ENCODE measurements at regions not wholly inside any gene's neighbourhood (a gene's known extent, or its start where the extent isn't known, plus 50 kb on each side); places are given as distances from the start of the nearest gene placed in this dataset.

DNA sequence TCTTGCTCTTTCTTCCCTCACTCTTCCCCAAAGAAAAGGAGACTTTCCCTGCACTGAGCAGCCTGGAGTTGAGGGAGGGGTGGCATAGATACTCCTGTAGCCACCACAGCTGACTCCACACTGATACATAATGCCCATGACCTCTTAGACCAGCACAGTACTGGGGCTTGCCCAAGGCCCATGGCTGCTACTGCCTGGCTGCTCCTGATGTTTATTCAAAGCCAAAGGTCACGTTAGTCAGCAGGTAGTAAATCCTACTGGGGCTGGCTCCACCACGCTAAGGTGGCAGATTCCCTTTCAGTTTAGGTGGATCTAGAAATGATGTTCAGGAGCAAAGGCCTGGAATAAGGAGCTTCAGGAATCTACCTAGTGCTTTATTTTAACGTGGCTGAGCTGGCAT, 212.7 kb downstream of the C3orf38 start:
- TF ChIP-seq POLR2A (IDR thresholded peaks at IDR 0.05) = no peak
- TF ChIP-seq, protein P1, sequence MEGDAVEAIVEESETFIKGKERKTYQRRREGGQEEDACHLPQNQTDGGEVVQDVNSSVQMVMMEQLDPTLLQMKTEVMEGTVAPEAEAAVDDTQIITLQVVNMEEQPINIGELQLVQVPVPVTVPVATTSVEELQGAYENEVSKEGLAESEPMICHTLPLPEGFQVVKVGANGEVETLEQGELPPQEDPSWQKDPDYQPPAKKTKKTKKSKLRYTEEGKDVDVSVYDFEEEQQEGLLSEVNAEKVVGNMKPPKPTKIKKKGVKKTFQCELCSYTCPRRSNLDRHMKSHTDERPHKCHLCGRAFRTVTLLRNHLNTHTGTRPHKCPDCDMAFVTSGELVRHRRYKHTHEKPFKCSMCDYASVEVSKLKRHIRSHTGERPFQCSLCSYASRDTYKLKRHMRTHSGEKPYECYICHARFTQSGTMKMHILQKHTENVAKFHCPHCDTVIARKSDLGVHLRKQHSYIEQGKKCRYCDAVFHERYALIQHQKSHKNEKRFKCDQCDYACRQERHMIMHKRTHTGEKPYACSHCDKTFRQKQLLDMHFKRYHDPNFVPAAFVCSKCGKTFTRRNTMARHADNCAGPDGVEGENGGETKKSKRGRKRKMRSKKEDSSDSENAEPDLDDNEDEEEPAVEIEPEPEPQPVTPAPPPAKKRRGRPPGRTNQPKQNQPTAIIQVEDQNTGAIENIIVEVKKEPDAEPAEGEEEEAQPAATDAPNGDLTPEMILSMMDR (IDR thresholded peaks at IDR 0.05) = no peak
- DNase-seq = no peak
- H3K4me1 ChIP-seq = no peaks in the 10 kb centered on the region
- H3K36me3 ChIP-seq = no peaks in the 10 kb centered on the region
- intact Hi-C loops (cut with DNase I; ENCODE audit: low total_unique reads) = no loop called here
- no peaks in the 10 kb centered on the region for H3K9me3 ChIP-seq
- H3K4me3 ChIP-seq = no peak overlapping the region
- no peak overlapping the region for H3K27ac ChIP-seq
- no peaks in the 10 kb centered on the region for H3K27me3 ChIP-seq

DNA sequence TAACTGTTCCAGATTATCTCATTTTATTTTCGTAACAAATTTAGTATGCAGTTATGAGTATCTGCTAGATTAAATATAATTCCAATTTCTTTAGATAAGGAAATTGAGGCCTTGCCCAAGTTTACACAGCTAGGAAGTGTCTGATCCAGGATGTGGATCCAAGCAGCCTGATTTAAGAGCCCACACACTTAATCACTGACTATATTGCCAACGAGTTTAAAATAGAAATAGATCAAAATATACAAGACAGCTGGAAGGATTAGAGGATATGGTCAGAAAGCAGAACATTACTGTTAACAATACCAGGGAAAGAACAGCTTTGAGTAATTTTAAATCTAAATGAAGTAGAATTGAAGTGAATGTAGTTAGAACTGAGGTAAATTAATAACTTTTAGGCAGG, 215.2 kb downstream of the C3orf38 start:
- Histone ChIP-seq H3K27me3 (no peaks in the 10 kb centered on the region), H3K4me1 (no peaks in the 10 kb centered on the region), H3K9me3 (no peaks in the 10 kb centered on the region), H3K36me3 (no peaks in the 10 kb centered on the region), H3K4me3 (no peak overlapping the region), H3K27ac (no peak overlapping the region)
- TF ChIP-seq, protein P1 (IDR thresholded peaks at IDR 0.05) = no peak
- TF ChIP-seq POLR2A (IDR thresholded peaks at IDR 0.05) = no peak
- DNase-seq = no peak
- intact Hi-C loops (cut with DNase I; ENCODE audit: low total_unique reads) = no loop called here

DNA sequence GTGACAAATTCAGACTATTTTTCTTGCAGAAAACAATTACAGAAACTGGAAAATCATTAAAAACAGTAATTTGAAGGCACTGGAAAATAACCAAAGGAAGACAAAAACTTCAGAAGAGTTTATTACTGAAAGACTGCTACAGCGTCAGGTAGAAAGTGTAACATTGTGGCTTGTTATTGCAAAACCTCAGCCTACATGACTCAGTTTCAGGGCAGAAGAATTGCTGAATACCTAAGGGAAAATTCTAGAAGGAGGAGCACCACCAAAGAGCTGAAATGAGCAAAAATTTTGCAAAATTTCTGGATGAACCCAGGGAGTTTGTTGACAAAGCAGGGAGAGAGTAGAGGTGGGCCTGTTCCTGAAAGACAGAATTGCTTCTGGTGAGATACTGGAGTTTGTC, 219.6 kb downstream of the C3orf38 start:
- Histone ChIP-seq H3K27ac (no peak overlapping the region), H3K4me1 (no peaks in the 10 kb centered on the region), H3K36me3 (no peaks in the 10 kb centered on the region), H3K9me3 (no peaks in the 10 kb centered on the region), H3K4me3 (no peak overlapping the region), H3K27me3 (no peaks in the 10 kb centered on the region)
- no peak for DNase-seq
- intact Hi-C loops (cut with DNase I; ENCODE audit: low total_unique reads) = no loop called here
- no peak for TF ChIP-seq POLR2A (IDR thresholded peaks at IDR 0.05)
- TF ChIP-seq, protein P1 (IDR thresholded peaks at IDR 0.05) = no peak

DNA sequence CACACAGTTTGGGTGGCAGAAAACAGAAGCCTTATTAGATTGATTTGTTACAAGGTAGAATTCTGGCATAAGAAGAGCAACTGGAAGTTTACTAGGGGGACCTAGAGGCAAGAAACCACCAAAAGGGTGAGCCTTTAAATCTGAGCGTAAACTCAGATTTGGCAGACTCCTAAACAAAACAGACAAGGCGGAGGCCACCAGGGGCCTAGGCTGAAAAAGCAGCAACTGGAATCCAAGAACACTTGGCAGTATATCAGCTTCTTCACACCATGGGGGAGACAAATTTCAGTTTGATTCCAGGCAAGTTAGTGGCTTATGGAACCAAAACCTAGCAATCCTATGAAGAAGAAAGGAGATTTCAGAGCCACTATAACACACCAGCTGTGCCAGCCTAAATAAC, 220.0 kb downstream of the C3orf38 start:
- H3K27ac ChIP-seq = no peak overlapping the region
- intact Hi-C loops (cut with DNase I; ENCODE audit: low total_unique reads) = no loop called here
- TF ChIP-seq, protein P1 (IDR thresholded peaks at IDR 0.05) = no peak
- no peak for TF ChIP-seq POLR2A (IDR thresholded peaks at IDR 0.05)
- H3K27me3 ChIP-seq = no peaks in the 10 kb centered on the region
- no peaks in the 10 kb centered on the region for H3K36me3 ChIP-seq
- DNase-seq = no peak
- no peak overlapping the region for H3K4me3 ChIP-seq
- H3K9me3 ChIP-seq = no peaks in the 10 kb centered on the region
- H3K4me1 ChIP-seq = no peaks in the 10 kb centered on the region

DNA sequence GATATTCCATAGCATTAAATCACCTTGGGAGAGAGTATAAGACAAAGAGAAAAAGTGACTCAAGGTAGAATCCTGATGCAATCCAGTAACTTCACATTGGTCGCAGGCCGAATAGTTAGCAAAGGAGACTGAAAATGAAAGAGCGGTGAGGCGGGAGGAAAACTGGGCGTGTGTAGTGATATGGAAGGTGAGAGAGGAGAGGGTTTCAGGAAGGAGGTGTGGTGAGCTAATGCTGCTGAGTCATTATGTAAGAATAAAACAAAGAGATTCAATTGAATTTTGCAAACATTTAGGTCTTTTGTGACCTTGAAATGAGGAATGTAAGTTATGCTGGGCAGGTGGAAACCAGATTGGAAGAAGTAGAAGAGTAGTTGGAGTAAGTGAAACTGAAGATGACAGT, 235.3 kb downstream of the C3orf38 start:
- H3K36me3 ChIP-seq = no peaks in the 10 kb centered on the region
- no peak for DNase-seq
- intact Hi-C loops (cut with DNase I; ENCODE audit: low total_unique reads) = no loop called here
- H3K9me3 ChIP-seq = no peaks in the 10 kb centered on the region
- no peak overlapping the region for H3K4me3 ChIP-seq
- H3K4me1 ChIP-seq = no peaks in the 10 kb centered on the region
- H3K27ac ChIP-seq = no peak overlapping the region
- TF ChIP-seq POLR2A (IDR thresholded peaks at IDR 0.05) = no peak
- TF ChIP-seq, protein P1 (IDR thresholded peaks at IDR 0.05) = no peak
- H3K27me3 ChIP-seq = no peaks in the 10 kb centered on the region

Measured in uterus (tissue), 3 donors.